GM21515 (cell line): ENCODE measurements at regions not wholly inside any gene's neighbourhood (a gene's known extent, or its start where the extent isn't known, plus 50 kb on each side); places are given as distances from the start of the nearest gene placed in this dataset.
"Not testable (repeated sequence)": the region's sequence is repeated elsewhere in the genome, so short reads cannot be mapped to it uniquely, and the experiment has no call there.

Experiments
- ATAC-seq: cut with Tn5 transposase; IDR thresholded peaks from one replicate; pipeline ENCODE4 v1.9.1; 2021; ENCODE audit not compliant: unreplicated experiment

- ATAC-seq, result no peak
These were observed 484.2 kb downstream of the SIPA1L2 start for GRCh38 chr1:232145768-232146167.

DNA sequence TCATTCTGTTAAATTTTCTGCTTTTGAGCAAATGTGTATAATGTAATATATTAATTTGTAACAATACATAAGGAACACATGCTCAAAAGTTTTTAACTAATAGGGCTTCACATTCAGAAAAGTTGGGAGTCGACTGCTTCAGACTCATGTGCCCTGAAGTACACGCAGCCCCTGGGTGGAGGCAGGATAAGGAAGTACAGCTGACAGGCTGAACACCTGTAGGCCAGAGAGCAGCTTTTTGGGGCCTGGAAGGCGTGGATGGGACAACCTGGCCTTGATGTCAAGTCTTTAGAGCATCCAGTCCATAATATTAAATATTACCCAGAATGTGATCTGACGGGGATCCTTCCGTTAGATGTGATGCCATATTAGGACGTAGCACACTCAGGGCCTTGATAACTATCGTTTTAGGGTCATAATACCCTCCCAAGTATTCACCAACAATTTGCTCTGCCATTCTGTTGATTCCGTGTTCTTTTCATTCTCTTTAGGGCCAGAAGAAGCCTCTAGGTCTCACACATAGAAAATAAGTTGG is 485.2 kb downstream of the SIPA1L2 start:
- no peak for ATAC-seq

DNA sequence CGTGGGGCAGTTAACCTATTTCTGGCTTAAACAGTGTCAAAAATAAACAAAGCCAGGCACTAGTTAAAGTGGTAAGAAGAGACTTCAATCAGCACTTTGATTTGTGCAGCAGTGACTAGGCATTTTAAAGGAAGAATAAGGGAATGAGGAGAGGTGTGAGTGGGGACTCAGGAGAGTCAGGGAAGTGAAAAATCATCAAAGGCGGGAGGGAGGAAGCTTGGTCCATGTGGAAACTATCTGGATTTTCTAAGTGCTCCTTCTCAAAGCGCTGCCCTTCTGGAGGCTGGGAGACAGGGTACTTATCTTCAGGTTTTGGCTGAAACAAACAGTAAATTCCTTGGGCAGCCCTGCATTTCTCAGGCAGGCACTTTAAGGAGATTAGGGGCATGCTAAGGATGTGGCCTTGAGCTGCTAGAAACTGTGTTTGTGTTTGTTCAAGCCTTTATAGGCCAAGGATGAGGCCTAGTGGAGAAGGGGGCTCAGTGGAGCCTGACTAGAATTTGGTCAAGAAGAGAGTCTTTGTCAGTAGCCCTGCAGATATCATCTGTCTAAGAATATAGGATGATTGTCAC is 486.5 kb downstream of the SIPA1L2 start:
- no peak for ATAC-seq

DNA sequence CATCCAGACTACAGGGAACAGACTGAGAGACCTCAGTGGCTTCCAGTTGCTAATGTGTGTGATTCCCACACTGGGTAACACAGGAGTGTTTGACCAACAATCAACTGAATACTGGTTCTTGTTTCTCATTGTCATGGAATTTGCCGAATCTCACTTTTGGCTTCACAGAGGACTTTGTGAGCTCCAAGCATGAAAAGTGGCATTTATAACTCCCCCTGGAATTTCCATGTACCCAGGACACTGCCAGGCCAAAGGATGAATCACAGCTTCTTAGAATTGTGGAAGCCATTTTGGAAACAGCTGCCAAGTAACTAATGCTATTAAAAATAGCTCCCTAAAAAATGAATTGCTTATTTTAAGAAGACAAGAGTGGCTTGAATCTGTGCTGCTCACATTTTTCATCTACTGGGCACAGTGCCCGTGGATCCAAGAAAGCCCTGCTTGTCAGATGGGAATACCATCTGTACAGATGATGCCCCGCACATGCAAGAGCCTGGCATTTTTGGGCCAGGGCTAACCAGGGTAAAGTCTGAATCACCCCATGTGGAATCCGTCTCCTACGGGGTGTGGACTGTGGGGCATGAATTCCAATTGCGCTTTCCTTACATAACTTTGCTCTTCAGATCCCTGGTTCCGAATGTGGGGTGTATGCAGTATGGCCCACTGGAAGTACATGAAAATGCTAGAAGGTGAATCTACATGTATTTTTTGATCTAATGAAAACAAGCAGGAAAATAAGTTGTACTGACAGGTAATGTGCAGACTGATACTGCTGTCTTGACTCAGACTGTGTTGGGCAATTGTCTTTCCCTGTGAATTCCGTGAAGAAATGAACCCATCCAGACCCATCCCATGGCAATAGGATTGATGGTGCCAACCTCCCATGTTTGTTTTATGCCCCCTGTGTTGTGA is 487.3 kb downstream of the SIPA1L2 start:
- ATAC-seq, result no peak

- ATAC-seq, result not testable (repeated sequence)
These were observed 488.8 kb downstream of the SIPA1L2 start for GRCh38 chr1:232141167-232141448.

DNA sequence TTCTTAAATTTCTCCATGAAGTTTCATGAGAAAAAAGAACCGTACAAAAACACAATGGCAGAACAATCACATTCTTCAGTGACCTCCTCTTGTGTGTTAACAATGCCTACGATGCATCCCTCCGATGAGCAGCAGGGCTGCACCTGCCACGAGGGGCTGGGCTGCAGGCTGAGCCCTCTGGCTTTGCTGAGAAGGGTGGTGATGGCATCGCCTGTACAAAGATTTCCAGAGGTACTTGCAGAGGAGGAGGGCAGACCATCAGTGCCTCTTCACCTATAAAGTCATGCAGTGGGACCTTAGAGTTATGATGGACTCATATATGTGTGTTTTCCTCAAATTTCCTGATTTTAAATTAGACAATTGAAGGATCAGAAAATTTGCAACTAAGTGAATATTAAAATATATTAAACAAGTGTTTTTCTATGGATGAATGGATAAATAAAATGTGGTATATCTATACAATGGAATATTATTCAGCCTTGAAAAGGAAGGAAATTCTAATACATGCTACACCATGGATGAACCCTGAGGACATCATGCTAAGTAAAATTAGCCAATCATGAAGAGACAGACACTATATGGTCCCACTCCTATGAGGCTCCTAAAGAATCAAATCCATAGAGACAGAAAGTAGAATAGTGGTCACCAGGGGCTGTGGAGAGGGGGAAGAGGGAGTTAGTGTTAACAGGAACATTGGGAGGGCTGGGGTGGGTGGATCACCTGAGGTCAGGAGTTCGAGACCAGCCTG is 489.3 kb downstream of the SIPA1L2 start:
- no peak for ATAC-seq

GRCh38 chr1:232139444-232139843 is 490.5 kb downstream of the SIPA1L2 start:
- ATAC-seq, result no peak

DNA sequence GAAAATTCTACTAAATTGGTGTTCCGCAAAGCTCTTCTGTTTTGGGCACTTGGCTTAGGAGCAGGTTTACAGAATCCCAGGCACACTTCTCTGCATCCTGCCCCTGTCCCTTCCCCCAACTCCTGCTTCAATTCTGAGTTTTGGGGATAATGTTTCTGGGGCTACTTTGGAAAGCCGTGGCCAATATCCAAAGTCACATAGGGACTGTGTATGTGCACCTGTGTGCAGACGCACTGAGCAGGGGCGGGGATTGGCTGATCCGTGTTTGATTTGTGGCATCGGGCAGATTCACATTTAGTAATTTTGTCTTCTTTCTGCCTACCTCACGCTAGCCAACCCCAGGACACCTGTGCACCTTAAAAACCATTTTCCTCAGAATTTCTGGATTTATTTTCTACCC is 491.9 kb downstream of the SIPA1L2 start:
- ATAC-seq, result no peak

- no peak for ATAC-seq
These were observed 492.9 kb downstream of the SIPA1L2 start for GRCh38 chr1:232137066-232137465.

DNA sequence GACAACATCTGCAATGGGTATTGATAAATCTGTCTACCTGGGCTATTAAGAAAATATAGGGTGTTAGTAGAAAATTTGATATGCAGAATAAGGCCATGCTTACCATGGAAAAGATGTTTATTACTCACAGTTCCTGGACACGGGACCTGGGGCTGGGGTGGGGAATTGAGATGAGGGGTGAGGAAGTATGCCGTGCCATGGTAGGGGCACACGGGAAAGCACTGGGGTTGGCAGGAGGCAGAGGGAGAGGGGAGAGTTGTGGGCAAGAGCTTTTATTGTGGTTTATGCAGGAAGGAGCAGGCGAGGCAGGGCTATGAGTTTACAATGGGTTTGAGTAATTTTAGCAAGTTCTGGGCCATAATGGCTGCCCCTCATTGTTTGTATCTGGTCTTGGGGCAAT is 493.8 kb downstream of the SIPA1L2 start:
- no peak for ATAC-seq

DNA sequence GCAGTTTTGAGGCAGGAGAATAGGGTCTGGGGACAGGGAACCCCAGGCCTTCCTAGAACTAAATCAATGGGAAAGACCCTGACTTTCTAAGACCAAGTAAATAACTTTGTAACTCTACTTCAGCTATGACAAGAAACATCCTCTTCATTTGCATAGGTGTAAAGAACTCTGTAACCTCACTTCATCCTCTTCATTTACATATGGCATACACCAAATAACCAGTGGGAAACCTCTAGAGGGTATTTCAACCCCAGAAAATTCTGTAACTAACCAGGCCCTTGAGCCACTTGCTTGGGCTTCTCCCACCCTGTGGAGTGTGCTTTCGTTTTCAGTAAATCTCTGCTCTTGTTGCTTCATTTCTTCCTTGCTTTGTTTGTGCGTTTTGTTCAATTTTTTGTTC is 495.6 kb downstream of the SIPA1L2 start:
- no peak for ATAC-seq

- ATAC-seq, result no peak
These were observed 497.4 kb downstream of the SIPA1L2 start for GRCh38 chr1:232132572-232132971.

GRCh38 chr1:232131715-232132391 is 498.1 kb downstream of the SIPA1L2 start:
- ATAC-seq, result no peak

DNA sequence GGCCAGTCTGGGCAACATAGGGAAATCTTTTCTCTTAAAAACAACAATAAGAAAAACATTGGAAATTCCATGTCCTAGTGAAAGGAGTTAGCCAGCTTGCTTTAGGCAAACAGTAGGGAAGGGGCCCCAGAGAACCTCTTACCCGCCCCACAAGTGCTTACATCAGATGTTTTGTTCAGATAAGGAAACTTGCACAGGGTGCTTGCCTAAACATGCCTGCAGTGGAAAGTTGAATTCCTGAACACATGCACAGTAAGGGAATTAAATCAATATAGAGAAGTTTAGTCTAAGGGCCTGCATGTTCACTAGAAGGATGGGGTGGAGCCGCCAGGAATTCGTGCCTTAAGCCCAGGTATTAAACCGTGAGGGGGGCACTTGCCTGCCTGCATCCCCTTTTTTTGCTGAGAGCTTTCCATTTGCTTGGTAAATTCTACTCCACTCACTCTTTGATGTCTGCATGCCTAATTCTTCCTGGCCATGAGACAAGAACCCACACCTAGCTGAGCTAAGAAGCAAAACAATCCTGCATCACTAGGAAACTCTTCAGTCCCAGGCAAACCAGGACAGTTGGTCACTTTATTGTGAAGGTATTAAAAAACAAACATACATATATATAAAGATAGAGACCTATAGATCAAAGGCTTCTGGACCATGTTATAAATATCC is 499.0 kb downstream of the SIPA1L2 start:
- ATAC-seq, result no peak

- ATAC-seq, result no peak
These were observed 500.6 kb downstream of the DISC1 start for GRCh38 chr1:232127190-232127589.

DNA sequence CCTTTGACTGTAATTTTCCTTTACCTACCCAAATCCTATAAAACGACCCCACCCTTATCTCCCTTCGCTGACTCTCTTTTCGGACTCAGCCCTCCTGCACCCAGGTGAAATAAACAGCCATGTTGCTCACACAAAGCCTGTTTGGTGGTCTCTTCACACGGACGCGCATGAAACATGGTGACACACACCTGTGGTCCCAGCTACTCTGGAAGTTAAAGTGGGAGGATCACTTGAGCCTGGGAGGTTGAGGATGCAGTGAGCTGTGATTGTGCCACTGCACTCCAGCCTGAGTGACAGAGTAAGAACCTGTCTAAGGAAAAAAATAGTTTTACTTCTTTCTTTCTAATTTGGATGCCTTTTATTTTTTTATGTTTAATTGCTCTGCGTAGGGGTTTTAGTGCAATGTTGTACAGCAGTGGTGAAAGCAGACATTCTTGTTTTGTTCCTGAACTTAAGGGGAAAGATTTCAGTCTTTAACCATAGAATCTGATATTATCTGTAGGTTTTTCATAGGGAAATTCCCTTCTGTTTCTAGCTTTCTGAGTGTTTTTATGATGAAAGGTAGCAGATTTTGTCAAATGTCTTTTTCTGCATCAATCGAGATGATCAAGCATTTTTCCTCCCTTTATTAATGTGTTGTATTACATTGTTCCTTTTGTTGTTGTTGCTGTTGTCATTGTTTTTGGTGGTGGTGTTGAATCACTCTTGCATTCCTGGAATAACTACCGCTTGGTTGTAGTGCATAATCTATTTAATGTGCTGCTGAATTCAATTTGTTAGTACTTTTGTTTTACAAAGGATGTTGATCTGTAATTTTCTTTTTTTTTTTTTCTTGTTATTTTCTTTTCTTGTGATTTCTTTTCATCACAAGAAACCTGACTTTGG is 497.4 kb downstream of the DISC1 start:
- no peak for ATAC-seq

DNA sequence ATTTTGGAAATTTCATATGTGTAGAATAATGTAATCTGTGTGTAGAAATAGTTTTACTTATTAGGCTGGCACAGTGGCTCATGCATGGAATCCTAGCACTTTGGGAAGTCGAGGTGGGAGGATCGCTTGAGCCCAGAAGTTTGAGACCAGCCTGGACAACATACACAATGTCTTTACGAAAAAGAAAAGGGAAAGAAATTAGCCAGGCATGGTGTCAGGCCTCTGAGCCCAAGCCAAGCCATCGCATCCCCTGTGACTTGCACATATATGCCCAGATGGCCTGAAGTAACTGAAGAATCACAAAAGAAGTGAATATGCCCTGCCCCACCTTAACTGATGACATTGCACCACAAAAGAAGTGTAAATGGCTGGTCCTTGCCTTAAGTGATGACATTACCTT is 491.3 kb downstream of the DISC1 start:
- not testable (repeated sequence) for ATAC-seq

- no peak for ATAC-seq
These were observed 488.4 kb downstream of the DISC1 start for GRCh38 chr1:232114985-232115384.

GRCh38 chr1:232112076-232112475 is 485.5 kb downstream of the DISC1 start:
- no peak for ATAC-seq

- ATAC-seq, result no peak
These were observed 485.0 kb downstream of the DISC1 start for GRCh38 chr1:232111611-232112010.
